GM12875 (cell line): ENCODE measurements at regions not wholly inside any gene's neighbourhood (a gene's known extent, or its start where the extent isn't known, plus 50 kb on each side); places are given as distances from the start of the nearest gene placed in this dataset.

Experiments
- H3K4me3 ChIP-seq: one replicate; pipeline ENCODE4 v1.5.1; 2011; ENCODE audit warnings: low read depth, low read length, control low read depth
- TF ChIP-seq, protein P1 (sequence below): IDR thresholded peaks from 2 replicates; pipeline ENCODE4 v1.5.1; 2011; ENCODE audit warnings: low read depth, mild to moderate bottlenecking, control low read depth, inconsistent platforms, low read length, moderate library complexity, borderline replicate concordance; ENCODE audit not compliant: insufficient read depth

DNA sequence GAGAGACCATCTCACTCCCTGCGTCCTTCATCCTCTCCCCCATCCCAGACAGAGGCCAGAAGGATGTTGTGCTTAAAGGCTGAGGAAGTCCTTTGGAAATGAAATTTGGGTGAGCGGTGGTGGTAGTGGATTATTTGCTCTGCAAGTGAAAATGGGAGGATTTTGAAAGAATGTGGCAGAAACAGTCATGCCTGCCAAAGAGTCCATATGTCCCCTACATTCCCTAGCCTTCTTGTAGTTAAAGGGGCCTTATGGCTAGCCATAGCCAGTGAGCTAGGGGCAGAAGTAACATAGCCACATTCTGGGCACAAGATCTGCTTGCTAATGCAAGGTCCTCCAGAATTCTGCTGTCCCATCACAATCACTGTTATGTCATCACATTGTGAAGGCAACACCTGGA, 360.2 kb upstream of the TSHZ3 start:
- TF ChIP-seq, protein P1, sequence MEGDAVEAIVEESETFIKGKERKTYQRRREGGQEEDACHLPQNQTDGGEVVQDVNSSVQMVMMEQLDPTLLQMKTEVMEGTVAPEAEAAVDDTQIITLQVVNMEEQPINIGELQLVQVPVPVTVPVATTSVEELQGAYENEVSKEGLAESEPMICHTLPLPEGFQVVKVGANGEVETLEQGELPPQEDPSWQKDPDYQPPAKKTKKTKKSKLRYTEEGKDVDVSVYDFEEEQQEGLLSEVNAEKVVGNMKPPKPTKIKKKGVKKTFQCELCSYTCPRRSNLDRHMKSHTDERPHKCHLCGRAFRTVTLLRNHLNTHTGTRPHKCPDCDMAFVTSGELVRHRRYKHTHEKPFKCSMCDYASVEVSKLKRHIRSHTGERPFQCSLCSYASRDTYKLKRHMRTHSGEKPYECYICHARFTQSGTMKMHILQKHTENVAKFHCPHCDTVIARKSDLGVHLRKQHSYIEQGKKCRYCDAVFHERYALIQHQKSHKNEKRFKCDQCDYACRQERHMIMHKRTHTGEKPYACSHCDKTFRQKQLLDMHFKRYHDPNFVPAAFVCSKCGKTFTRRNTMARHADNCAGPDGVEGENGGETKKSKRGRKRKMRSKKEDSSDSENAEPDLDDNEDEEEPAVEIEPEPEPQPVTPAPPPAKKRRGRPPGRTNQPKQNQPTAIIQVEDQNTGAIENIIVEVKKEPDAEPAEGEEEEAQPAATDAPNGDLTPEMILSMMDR: no peak
- H3K4me3 ChIP-seq: no peak overlapping the region

DNA sequence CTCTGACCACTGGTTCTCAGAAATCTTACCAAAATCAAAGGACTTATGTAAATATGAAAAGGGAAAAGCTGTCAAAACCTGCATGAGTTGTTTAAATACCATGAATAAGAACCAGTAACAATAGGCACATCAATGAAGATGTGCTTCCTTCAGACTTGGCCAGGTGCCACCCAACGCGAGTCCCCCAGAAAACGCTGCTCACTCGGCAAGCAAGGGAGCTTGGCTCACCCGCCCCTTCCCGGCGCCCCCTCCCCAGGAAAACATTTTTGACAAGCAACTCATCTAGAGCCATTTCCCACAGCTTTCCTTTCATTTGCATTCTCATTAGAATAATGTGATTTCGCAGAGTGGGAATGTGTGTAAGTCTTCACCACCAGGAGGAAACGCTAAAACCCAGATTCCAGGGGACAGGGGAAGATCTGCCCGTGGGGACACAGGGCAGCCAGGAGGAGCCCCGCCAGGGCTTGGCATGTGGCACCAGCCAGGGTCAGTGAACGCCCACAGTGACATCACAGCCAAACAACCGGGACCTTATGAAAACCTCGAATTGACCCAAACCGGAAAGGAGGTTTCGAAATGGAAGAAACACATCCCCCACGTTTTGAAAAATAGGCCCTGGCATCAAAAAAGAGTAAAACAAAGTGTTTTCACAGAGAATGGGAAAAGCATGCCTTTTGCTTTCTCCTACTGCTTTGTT, 366.2 kb upstream of the TSHZ3 start:
- TF ChIP-seq, protein P1: no peak
- no peak overlapping the region for H3K4me3 ChIP-seq

DNA sequence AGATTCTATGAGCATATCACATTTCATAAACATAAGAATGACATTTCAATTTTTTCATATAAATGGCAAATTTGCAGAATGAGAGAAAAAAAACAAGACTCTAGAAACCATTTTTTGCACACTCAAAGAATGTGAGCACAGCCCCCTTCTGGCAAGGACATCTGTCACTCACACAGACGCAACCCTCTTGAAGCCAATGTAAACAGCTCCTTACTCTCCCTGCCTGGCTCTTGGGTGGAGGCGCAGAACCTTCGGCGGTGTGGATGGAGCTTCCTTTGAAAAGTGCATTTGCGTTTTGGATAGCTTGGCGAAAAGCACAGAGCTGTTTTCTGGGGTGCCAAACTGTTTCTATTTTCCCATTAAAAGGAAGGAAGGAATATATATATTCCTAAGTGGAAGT, 367.6 kb upstream of the TSHZ3 start:
- TF ChIP-seq, protein P1: no peak
- H3K4me3 ChIP-seq: no peak overlapping the region

DNA sequence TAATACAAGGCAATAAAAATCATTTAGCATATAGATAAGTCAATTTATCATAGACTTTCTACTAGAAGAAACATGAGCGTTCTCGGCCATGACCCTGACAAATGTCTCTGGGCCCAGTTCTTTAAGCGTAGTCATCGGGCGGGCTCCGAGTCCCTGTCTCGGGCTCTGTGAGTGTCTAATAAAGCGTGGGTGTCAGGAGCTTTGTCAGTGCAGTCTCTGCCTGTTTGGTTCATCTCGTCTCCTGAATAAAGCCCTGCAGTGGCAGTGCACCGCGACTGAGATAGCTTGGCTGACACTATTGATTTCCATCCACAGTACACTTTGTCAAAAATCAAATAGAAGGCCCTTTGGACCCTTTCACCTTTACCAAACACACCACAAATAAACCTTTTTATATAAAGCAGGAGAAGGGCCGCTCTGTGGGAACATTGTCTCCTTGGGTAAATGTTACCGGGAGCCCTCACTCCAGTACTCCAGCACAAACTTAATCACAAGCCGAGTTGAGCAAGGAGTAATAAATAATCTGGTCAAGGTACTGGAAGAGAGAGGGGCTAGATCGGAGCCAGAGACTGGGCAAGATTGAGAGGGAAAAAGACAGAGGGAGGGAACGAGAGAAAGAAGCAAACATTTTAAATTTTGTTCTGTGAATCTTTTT, 368.2 kb upstream of the TSHZ3 start:
- no peak overlapping the region for H3K4me3 ChIP-seq
- TF ChIP-seq, protein P1: no peak

DNA sequence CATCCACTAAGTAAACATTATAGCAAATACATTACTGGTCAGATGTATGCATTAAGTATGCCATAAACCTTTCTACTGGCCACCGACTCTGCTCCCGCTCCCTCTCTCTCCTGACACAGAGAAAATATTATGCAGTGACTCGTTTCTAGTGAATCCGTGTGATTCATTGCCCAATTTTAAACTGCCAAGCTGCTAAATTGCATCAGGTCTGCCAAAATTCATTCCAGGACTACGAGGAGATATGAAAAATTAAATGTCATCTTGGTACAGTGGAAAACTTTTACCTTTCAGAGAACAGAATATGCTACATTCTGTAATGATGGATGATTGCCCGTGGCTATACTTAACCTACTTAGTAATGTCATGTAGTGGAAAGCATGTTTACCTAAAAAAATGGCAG, 368.8 kb upstream of the TSHZ3 start:
- TF ChIP-seq, protein P1: no peak
- H3K4me3 ChIP-seq: no peak overlapping the region

DNA sequence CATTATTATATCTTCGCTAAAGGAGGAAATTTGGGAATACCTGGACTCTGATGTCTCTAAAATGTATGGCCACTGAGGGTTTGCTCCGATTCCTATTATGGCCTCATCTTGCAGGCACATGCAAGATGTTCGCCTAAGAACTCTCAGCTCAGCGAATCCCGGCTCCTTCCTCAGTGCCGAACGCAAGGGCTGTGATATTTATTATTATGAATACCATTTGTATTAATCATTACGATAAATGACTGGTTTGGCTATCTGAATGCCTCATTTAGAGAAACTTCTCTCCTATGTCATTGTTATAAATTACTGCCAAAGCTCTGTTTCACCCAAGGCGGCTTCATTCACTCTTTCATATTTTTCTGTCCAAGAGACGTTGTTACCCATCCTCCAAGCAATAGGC, 369.7 kb upstream of the TSHZ3 start:
- TF ChIP-seq, protein P1: no peak
- H3K4me3 ChIP-seq: no peak overlapping the region

DNA sequence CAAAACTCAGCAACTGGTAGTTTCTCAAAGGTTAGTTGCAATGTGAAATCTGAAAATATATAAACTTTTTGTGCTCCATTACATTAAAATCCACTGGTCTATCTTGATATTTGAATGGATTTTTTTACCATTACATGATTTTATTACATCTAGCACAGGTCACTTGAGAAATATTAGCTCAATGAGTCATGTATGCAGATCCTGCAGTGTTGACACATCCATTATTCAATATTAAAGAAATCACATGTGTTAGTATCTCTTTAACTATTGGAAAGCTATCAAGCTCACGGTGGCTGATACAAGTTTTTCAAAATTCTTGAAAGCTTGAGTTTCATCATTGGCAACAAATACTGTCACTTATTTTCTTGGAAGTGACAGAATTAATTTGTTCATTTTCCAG, 373.9 kb upstream of the TSHZ3 start:
- H3K4me3 ChIP-seq: no peak overlapping the region
- TF ChIP-seq, protein P1: no peak
